H1 (cell line): ENCODE measurements at regions not wholly inside any gene's neighbourhood (a gene's known extent, or its start where the extent isn't known, plus 50 kb on each side); places are given as distances from the start of the nearest gene placed in this dataset.

Experiments
- CTCF ChIA-PET: fragments of 300-600 bp; sonication (Branson Sonifier 250); formaldehyde crosslinking; loops from one replicate; lab custom pipeline; 2021; ENCODE audit not compliant: partially characterized antibody; lab: Charles Lee
- POLR2A ChIA-PET: fragments of 300-600 bp; sonication (Branson Sonifier 250); formaldehyde crosslinking; loops from one replicate; lab custom pipeline; 2021; ENCODE audit warnings: inconsistent platforms; ENCODE audit not compliant: partially characterized antibody; lab: Charles Lee
- DNase-seq, 2 experiments: peaks; one replicate each; pipeline versions ENCODE4 v3.0.0 to v3.0.0-alpha.2; 2010 to 2022; ENCODE audit warnings: low spot score in 2 of 2, low read depth in 1 of 2, mixed read lengths in 1 of 2
- FAIRE-seq: peaks from 2 replicates; lab custom pipeline; 2011; peaks lifted over from hg19 to GRCh38; lab: Jason Lieb, UNC
- H2AFZ ChIP-seq: 2 replicates; pipeline ENCODE4 v1.8.1; 2012; ENCODE audit warnings: low read length, inconsistent platforms
- H2AK5ac ChIP-seq: 2 replicates; pipeline ENCODE4 v1.6.1; 2013; ENCODE audit warnings: low read depth, low read length
- H2BK120ac ChIP-seq: replicated peaks from 2 replicates; pipeline ENCODE3; 2013; ENCODE audit warnings: low read depth, low read length, inconsistent platforms
- H2BK12ac ChIP-seq: 2 replicates; pipeline ENCODE4 v1.6.1; 2013; ENCODE audit warnings: low read depth, low read length
- H2BK15ac ChIP-seq: 2 replicates; pipeline ENCODE4 v1.6.1; 2013; ENCODE audit warnings: low read length
- H2BK20ac ChIP-seq: 2 replicates; pipeline ENCODE4 v1.6.1; 2013; ENCODE audit warnings: low read length
- H2BK5ac ChIP-seq: 2 replicates; pipeline ENCODE4 v1.6.1; 2013; ENCODE audit warnings: low read depth, low read length
- H3K14ac ChIP-seq: 2 replicates; pipeline ENCODE4 v1.6.1; 2013; ENCODE audit warnings: inconsistent platforms; ENCODE audit not compliant: insufficient read length
- H3K18ac ChIP-seq: 2 replicates; pipeline ENCODE4 v1.6.1; 2013; ENCODE audit warnings: low read length; ENCODE audit errors: extremely low read depth
- H3K23ac ChIP-seq: 2 replicates; pipeline ENCODE4 v1.6.1; 2013; ENCODE audit warnings: inconsistent platforms; ENCODE audit not compliant: insufficient read length
- H3K23me2 ChIP-seq: 2 replicates; pipeline ENCODE4 v1.6.1; 2013; ENCODE audit warnings: low read depth, low read length
- H3K27ac ChIP-seq: 2 replicates; pipeline ENCODE4 v1.6.1; 2011; ENCODE audit warnings: low read depth, low read length, inconsistent platforms
- H3K27me3 ChIP-seq, 4 experiments: replicated peaks in 1 of 4; 1 replicate in 1 of 4; 2 replicates in 3 of 4; pipeline versions ENCODE4 v1.6.1 to v1.8.1; 2011 to 2013; ENCODE audit warnings: low read length in 3 of 4, mild to moderate bottlenecking in 3 of 4, inconsistent platforms in 2 of 4, mixed read lengths in 2 of 4, moderate library complexity in 1 of 4; ENCODE audit not compliant: control insufficient read depth in 3 of 4, insufficient read depth in 3 of 4; ENCODE audit errors: extremely low read depth in 1 of 4
- H3K36me3 ChIP-seq, 4 experiments: 2 replicates each; pipeline versions ENCODE4 v1.6.1 to v1.8.1; 2011 to 2013; ENCODE audit warnings: mild to moderate bottlenecking in 4 of 4, low read length in 3 of 4, moderate library complexity in 2 of 4, control low read depth in 1 of 4, inconsistent platforms in 1 of 4; ENCODE audit not compliant: insufficient read depth in 4 of 4, control insufficient read depth in 2 of 4
- H3K4ac ChIP-seq: replicated peaks from 2 replicates; pipeline ENCODE3; 2013; ENCODE audit warnings: low read length, low read depth, mixed read lengths, inconsistent platforms; ENCODE audit not compliant: insufficient read length
- H3K4me1 ChIP-seq, 4 experiments: replicated peaks in 1 of 4; 1 replicate in 1 of 4; 2 replicates in 3 of 4; pipeline versions ENCODE4 v1.6.1 to v1.8.1; 2011 to 2013; ENCODE audit warnings: low read length in 3 of 4, inconsistent platforms in 2 of 4, mixed read lengths in 1 of 4; ENCODE audit not compliant: insufficient read depth in 4 of 4, control insufficient read depth in 3 of 4
- H3K4me2 ChIP-seq, 2 experiments: 2 replicates each; pipeline versions ENCODE4 v1.6.1 to v1.8.1; 2011 to 2013; ENCODE audit warnings: low read depth in 2 of 2, low read length in 2 of 2, control low read depth in 1 of 2, inconsistent platforms in 1 of 2, mild to moderate bottlenecking in 1 of 2; ENCODE audit not compliant: insufficient read depth in 1 of 2
- H3K4me3 ChIP-seq, 4 experiments: fragments of 200-600, 300-600 bp in 1 of 4; sonication (generic), shearing (Covaris generic), sonication (Bioruptor Twin) in 1 of 4; 2 replicates each; pipeline versions ENCODE4 v1.5.1 to v1.8.1; 2011 to 2016; ENCODE audit warnings: low read length in 4 of 4, low read depth in 3 of 4, control low read depth in 2 of 4, inconsistent platforms in 2 of 4, mild to moderate bottlenecking in 2 of 4, mixed read lengths in 1 of 4, moderate library complexity in 1 of 4; ENCODE audit not compliant: insufficient read depth in 2 of 4; ENCODE audit errors: extremely low read depth in 1 of 4
- H3K56ac ChIP-seq: replicated peaks from 2 replicates; pipeline ENCODE3; 2013; ENCODE audit warnings: low read depth, mild to moderate bottlenecking, mixed read lengths, low read length, inconsistent platforms; ENCODE audit not compliant: insufficient read length
- H3K79me1 ChIP-seq: 2 replicates; pipeline ENCODE4 v1.6.1; 2013; ENCODE audit warnings: low read depth, low read length, control low read depth
- H3K79me2 ChIP-seq, 2 experiments: 2 replicates each; pipeline versions ENCODE4 v1.6.1 to v1.8.1; 2012 to 2013; ENCODE audit warnings: low read length in 2 of 2, mild to moderate bottlenecking in 2 of 2, inconsistent platforms in 1 of 2; ENCODE audit not compliant: insufficient read depth in 2 of 2, control insufficient read depth in 1 of 2
- H3K9ac ChIP-seq, 4 experiments: replicated peaks in 1 of 4; 1 replicate in 1 of 4; 2 replicates in 3 of 4; pipeline versions ENCODE4 v1.6.1 to v1.8.1; 2011 to 2013; ENCODE audit warnings: low read depth in 3 of 4, low read length in 3 of 4, control low read depth in 2 of 4, mild to moderate bottlenecking in 2 of 4, moderate library complexity in 2 of 4, inconsistent platforms in 1 of 4; ENCODE audit errors: extremely low read depth in 1 of 4
- H3K9me3 ChIP-seq, 2 experiments: 2 replicates each; pipeline versions ENCODE4 v1.6.1 to v1.8.1; 2012 to 2013; ENCODE audit warnings: mild to moderate bottlenecking in 2 of 2, moderate library complexity in 2 of 2, control low read depth in 1 of 2, inconsistent platforms in 1 of 2, low read depth in 1 of 2, low read length in 1 of 2, mixed read lengths in 1 of 2; ENCODE audit not compliant: insufficient read depth in 2 of 2
- H4K20me1 ChIP-seq, 2 experiments: replicated peaks in 1 of 2; 2 replicates each; pipeline versions ENCODE3 to v1.8.1; 2011 to 2013; ENCODE audit warnings: inconsistent platforms in 2 of 2, low read length in 2 of 2, mild to moderate bottlenecking in 1 of 2; ENCODE audit not compliant: insufficient read depth in 2 of 2, control insufficient read depth in 1 of 2
- H4K5ac ChIP-seq: 2 replicates; pipeline ENCODE4 v1.6.1; 2013; ENCODE audit warnings: low read length, low read depth, mixed read lengths, inconsistent platforms; ENCODE audit not compliant: insufficient read length
- H4K8ac ChIP-seq: 2 replicates; pipeline ENCODE4 v1.8.0; 2013; ENCODE audit warnings: mild to moderate bottlenecking, moderate library complexity, low read length, inconsistent platforms; ENCODE audit not compliant: insufficient read depth; ENCODE audit errors: extremely low read depth
- H4K91ac ChIP-seq: replicated peaks from 2 replicates; pipeline ENCODE3; 2013; ENCODE audit warnings: low read length, mixed read lengths, inconsistent platforms; ENCODE audit not compliant: insufficient read length
- CTBP2 ChIP-seq: IDR thresholded peaks from 2 replicates; pipeline ENCODE4 v1.7.0; 2011; ENCODE audit warnings: borderline replicate concordance, mild to moderate bottlenecking, moderate library complexity, mixed read lengths, low read length; ENCODE audit not compliant: insufficient read depth, insufficient read length
- JUN ChIP-seq: IDR thresholded peaks from 2 replicates; pipeline ENCODE4 v1.6.1; 2011; ENCODE audit warnings: low read depth, mild to moderate bottlenecking, improper control_type of control experiment, low read length
- NANOG ChIP-seq: IDR thresholded peaks from 2 replicates; pipeline ENCODE4 v1.6.1; 2011; ENCODE audit warnings: low read length, low read depth, mild to moderate bottlenecking, inconsistent platforms; ENCODE audit not compliant: insufficient read depth, poor library complexity, severe bottlenecking
- NRF1 ChIP-seq: IDR thresholded peaks from 2 replicates; pipeline ENCODE4 v1.6.1; 2011; ENCODE audit warnings: mild to moderate bottlenecking, low read depth, low read length, improper control_type of control experiment
- WGBS, 2 experiments: shearing (Covaris generic) in 1 of 2; methylation state at CpG; one replicate each; pipeline versions ENCODE4 v1.1.6 to v1.1.7; 2013 to 2015; ENCODE audit warnings: low lambda C conversion rate in 2 of 2, mixed read lengths in 2 of 2, inconsistent platforms in 1 of 2, low coverage in 1 of 2, missing lambda C conversion rate in 1 of 2; ENCODE audit not compliant: insufficient replicate concordance in 2 of 2, insufficient coverage in 1 of 2, insufficient read length in 1 of 2; ENCODE audit errors: extremely low coverage in 1 of 2, missing lambda C conversion rate in 1 of 2; 5-methylcytosine and 5-hydroxymethylcytosine counted together

DNA sequence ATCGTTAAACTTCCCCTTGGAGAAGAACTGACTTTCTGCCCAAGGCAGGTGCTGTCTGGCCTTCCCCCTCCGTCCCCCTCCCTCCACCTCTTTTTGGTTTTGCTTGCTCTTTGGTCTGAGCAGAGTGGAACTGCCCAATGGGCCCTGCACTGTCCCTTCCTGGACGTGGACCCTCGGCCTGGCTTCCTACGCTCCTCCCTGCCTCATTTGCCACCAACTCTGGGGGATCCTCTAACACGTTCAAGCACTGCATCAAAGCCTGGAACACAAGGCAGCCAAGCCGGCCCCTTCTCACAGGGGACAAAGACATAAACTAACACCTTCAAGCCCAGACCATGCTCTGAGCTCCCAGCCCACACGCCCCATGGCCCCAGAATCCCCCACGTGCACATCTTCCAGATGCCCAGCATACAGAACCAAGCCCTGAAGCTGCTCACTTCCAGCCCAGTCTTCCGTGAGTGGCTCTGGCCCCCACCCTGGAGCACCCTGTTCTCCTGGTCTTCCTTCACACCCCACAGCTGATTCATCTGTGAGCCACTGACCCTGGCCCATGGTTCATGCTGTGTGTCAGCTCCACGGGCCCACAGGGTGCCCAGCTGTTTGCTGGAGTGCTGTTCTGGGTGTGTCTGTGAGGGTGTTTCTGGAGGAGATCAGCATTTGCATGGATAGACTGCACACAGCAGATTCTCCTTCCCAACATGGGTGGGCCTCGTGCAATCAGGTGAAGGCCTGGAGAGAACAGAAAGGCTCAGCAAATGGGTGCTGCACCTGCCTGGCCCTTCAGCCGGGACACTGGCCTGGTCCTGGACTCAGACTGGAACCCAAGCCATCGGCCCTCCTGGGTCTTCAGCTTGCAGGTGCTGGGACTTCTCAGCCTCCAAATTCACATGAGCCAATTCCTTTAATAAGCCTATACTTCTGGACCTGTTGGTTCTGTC lies 247.1 kb upstream of the SALL3 start:
- no peaks in the 10 kb centered on the region for H3K23me2 ChIP-seq
- no peak overlapping the region for H4K91ac ChIP-seq
- no peak overlapping the region for H2AFZ ChIP-seq
- 93% methylated on average over 14 of the region's 14 CpGs; no CpG with 5 or more reads in 1 of the 2 experiments for WGBS, 2 experiments
- no peak overlapping the region for H3K18ac ChIP-seq
- H4K20me1 ChIP-seq = no peaks in the 10 kb centered on the region
- no peak for FAIRE-seq
- H3K9ac ChIP-seq = no peak overlapping the region
- POLR2A ChIA-PET = no interaction called here
- no peak overlapping the region for H3K4me2 ChIP-seq
- no peak overlapping the region for H2BK20ac ChIP-seq
- no peak overlapping the region for H3K4me3 ChIP-seq
- no peaks in the 10 kb centered on the region for H3K79me2 ChIP-seq
- no peak overlapping the region for H3K4ac ChIP-seq
- H3K27ac ChIP-seq = no peak overlapping the region
- TF ChIP-seq NRF1 (no peak), NANOG (no peak), CTBP2 (no peak), JUN (no peak)
- H2BK12ac ChIP-seq = peak overlapping the region; percentile 68; the same call in 1 of the 2 replicates
- 0 out of 2 replicates have a peak overlapping the region, but pooled peaks have one; percentile 31 for H2BK15ac ChIP-seq
- no peaks in the 10 kb centered on the region; a peak in 2 of 7 replicates for H3K4me1 ChIP-seq
- no peak overlapping the region for H3K56ac ChIP-seq
- no peak overlapping the region for H3K23ac ChIP-seq
- H3K79me1 ChIP-seq = no peaks in the 10 kb centered on the region
- no peak overlapping the region for H3K14ac ChIP-seq
- no peak overlapping the region for H2BK5ac ChIP-seq
- H4K5ac ChIP-seq = no peak overlapping the region
- no peaks in the 10 kb centered on the region for H3K9me3 ChIP-seq
- H2AK5ac ChIP-seq = no peak overlapping the region
- DNase-seq = no peak
- H3K27me3 ChIP-seq = no peaks in the 10 kb centered on the region
- H2BK120ac ChIP-seq = no peak overlapping the region
- CTCF ChIA-PET = interaction anchor here (0.8 to 1.4 kb wide), 2 partner anchors 16 to 38 kb away, joined by 3 to 4 read pairs; no protein-coding TSS in a partner anchor
- no peaks in the 10 kb centered on the region for H3K36me3 ChIP-seq
- peak overlapping the region; percentile 35; the same call in 1 of the 2 replicates for H4K8ac ChIP-seq
